ENCODE measurements at regions not wholly inside any gene's neighbourhood (a gene's known extent, or its start where the extent isn't known, plus 50 kb on each side); places are given as distances from the start of the nearest gene placed in this dataset.
A peak's percentile ranks its signal among the peaks of the same experiment; 100 is the strongest.

- DNase-seq, result no peak
These were observed 218.6 kb downstream of the ESM1 start for GRCh38 chr5:54766748-54767147.

- no peak for DNase-seq
These were observed 220.0 kb downstream of the ESM1 start for GRCh38 chr5:54765165-54766028.

GRCh38 chr5:54764102-54765090 is 221.0 kb downstream of the ESM1 start:
- DNase-seq, result no peak

GRCh38 chr5:54761213-54761701 is 224.1 kb downstream of the ESM1 start:
- DNase-seq, result no peak

GRCh38 chr5:54760182-54760935 is 225.0 kb downstream of the ESM1 start:
- no peak for DNase-seq

GRCh38 chr5:54758038-54758437 is 227.4 kb downstream of the ESM1 start:
- no peak for DNase-seq

GRCh38 chr5:54757541-54757940 is 227.9 kb downstream of the ESM1 start:
- DNase-seq, result no peak

- no peak for DNase-seq
These were observed 228.5 kb downstream of the ESM1 start for GRCh38 chr5:54756796-54757402.

GRCh38 chr5:54756301-54756700 is 229.1 kb downstream of the ESM1 start:
- DNase-seq, result no peak

- no peak for DNase-seq
These were observed 230.5 kb downstream of the ESM1 start for GRCh38 chr5:54754878-54755277.

GRCh38 chr5:54754420-54754819 is 231.0 kb downstream of the ESM1 start:
- no peak for DNase-seq

GRCh38 chr5:54753753-54754152 is 231.6 kb downstream of the ESM1 start:
- DNase-seq, result no peak

GRCh38 chr5:54753034-54753433 is 232.4 kb downstream of the ESM1 start:
- peak; percentile 29 for DNase-seq

GRCh38 chr5:54748527-54748926 is 231.0 kb downstream of the SNX18 start:
- no peak for DNase-seq

- DNase-seq, result no peak
These were observed 229.3 kb downstream of the SNX18 start for GRCh38 chr5:54746777-54747398.

GRCh38 chr5:54746346-54746745 is 228.8 kb downstream of the SNX18 start:
- DNase-seq, result no peak

- no peak for DNase-seq
These were observed 228.0 kb downstream of the SNX18 start for GRCh38 chr5:54745599-54745998.

GRCh38 chr5:54743997-54744788 is 226.6 kb downstream of the SNX18 start:
- peak; percentile 38 for DNase-seq

GRCh38 chr5:54743581-54743980 is 226.0 kb downstream of the SNX18 start:
- DNase-seq, result no peak

GRCh38 chr5:54742417-54742891 is 224.9 kb downstream of the SNX18 start:
- no peak for DNase-seq

GRCh38 chr5:54741711-54742110 is 224.2 kb downstream of the SNX18 start:
- no peak for DNase-seq
